Endodermal cell (in vitro differentiated cells): ENCODE measurements at regions not wholly inside any gene's neighbourhood (a gene's known extent, or its start where the extent isn't known, plus 50 kb on each side); places are given as distances from the start of the nearest gene placed in this dataset.

ENCODE experiments used
- DNase-seq: peaks from one replicate; pipeline ENCODE4 v3.0.0-alpha.2; 2017
- H3K27ac ChIP-seq: 2 replicates; pipeline ENCODE4 v1.5.1; 2013; ENCODE audit warnings: mild to moderate bottlenecking, low read depth, low read length, moderate library complexity
- H3K27me3 ChIP-seq: 2 replicates; pipeline ENCODE4 v1.6.1; 2013; ENCODE audit warnings: mild to moderate bottlenecking, low read length, moderate library complexity; ENCODE audit not compliant: insufficient read depth, control insufficient read depth, poor library complexity, severe bottlenecking
- H3K36me3 ChIP-seq: 2 replicates; pipeline ENCODE4 v1.7.0; 2013; ENCODE audit warnings: mild to moderate bottlenecking, low read length, moderate library complexity; ENCODE audit not compliant: control insufficient read depth, insufficient read depth
- H3K4me1 ChIP-seq: one replicate; pipeline ENCODE4 v1.7.0; 2013; ENCODE audit warnings: low read length; ENCODE audit not compliant: control insufficient read depth, insufficient read depth
- H3K4me3 ChIP-seq: 2 replicates; pipeline ENCODE4 v1.5.1; 2013; ENCODE audit warnings: mild to moderate bottlenecking, low read length, moderate library complexity
- H3K9ac ChIP-seq: 2 replicates; pipeline ENCODE4 v1.6.1; 2013; ENCODE audit warnings: mild to moderate bottlenecking, low read length, moderate library complexity; ENCODE audit not compliant: poor library complexity, severe bottlenecking; ENCODE audit errors: extremely low read depth
- H3K9me3 ChIP-seq: 2 replicates; pipeline ENCODE4 v1.6.1; 2013; ENCODE audit warnings: mild to moderate bottlenecking, low read length, moderate library complexity; ENCODE audit not compliant: control insufficient read depth
- H3K27ac Mint-ChIP-seq: 2 replicates; pipeline ENCODE4 v1.8.0; 2020; ENCODE audit warnings: mixed read lengths
- H3K27me3 Mint-ChIP-seq: 2 replicates; pipeline ENCODE4 v1.8.0; 2021; ENCODE audit warnings: mild to moderate bottlenecking, mixed read lengths; ENCODE audit not compliant: insufficient read depth
- H3K36me3 Mint-ChIP-seq: 2 replicates; pipeline ENCODE4 v1.8.0; 2020; ENCODE audit warnings: low read depth, mixed read lengths
- H3K4me1 Mint-ChIP-seq: 2 replicates; pipeline ENCODE4 v1.8.0; 2020; ENCODE audit warnings: mixed read lengths
- H3K4me3 Mint-ChIP-seq: 2 replicates; pipeline ENCODE4 v1.8.0; 2020; ENCODE audit warnings: mild to moderate bottlenecking, moderate library complexity, mixed read lengths
- H3K9me3 Mint-ChIP-seq: 2 replicates; pipeline ENCODE4 v1.8.0; 2020; ENCODE audit warnings: mild to moderate bottlenecking, mixed read lengths
- WGBS, 2 experiments: methylation state at CpG; one replicate each; pipeline versions ENCODE4 v1.1.5 to v1.1.7; 2013; ENCODE audit warnings: missing lambda C conversion rate in 2 of 2, mixed read lengths in 1 of 2; ENCODE audit not compliant: insufficient coverage in 1 of 2, insufficient read length in 1 of 2; 5-methylcytosine and 5-hydroxymethylcytosine counted together
- TF ChIP-seq, protein P1 (sequence below): fragments of 200-600 bp; sonication (generic); conservative IDR thresholded peaks from 2 replicates; pipeline ENCODE4 v1.5.0; 2021; ENCODE audit warnings: antibody characterized with exemption, mild to moderate bottlenecking

DNA sequence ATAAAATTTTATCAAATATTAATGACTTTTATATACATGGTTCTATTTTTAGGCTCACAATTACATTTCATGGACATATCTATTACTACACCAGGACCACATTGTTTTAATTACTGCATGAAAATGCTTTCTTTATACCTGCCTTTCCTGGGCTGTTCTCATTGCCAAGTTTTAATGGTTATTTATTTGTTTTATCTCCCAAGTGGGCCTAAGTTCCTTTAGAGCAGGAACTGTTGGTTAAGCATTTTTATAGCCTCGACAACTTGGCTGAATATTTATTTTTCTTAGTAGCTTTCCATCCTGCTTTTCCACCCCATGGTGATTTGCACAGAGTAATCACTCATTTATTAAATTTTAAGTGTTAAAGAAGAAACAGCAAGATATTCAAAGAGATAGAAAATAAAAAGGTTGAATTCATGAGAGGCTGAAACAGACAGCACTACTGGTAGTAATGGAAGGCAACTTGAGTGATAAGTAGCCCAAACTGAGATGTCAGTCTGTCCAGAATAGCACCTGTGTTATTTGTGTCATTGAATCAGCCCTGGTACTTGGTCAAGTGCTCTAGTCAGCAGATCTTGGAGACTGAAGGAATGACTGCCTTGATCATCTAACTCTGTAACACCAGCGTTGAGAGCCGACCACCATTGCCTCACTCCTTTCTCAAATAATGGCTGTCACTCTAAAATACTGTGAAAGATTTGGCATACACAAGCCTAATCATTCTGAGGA is 119.1 kb upstream of the EGLN3 start:
- 50 to 65% methylated on average over 2 to 3 of the region's 3 CpGs for WGBS, 2 experiments
- Histone ChIP-seq H3K27me3 (no peaks in the 10 kb centered on the region), H3K27ac (no peak overlapping the region), H3K4me1 (no peaks in the 10 kb centered on the region), H3K36me3 (no peaks in the 10 kb centered on the region), H3K9ac (no peak overlapping the region), H3K9me3 (peaks cover 8% of the 10 kb centered on the region), H3K4me3 (no peak overlapping the region)
- TF ChIP-seq, protein P1, sequence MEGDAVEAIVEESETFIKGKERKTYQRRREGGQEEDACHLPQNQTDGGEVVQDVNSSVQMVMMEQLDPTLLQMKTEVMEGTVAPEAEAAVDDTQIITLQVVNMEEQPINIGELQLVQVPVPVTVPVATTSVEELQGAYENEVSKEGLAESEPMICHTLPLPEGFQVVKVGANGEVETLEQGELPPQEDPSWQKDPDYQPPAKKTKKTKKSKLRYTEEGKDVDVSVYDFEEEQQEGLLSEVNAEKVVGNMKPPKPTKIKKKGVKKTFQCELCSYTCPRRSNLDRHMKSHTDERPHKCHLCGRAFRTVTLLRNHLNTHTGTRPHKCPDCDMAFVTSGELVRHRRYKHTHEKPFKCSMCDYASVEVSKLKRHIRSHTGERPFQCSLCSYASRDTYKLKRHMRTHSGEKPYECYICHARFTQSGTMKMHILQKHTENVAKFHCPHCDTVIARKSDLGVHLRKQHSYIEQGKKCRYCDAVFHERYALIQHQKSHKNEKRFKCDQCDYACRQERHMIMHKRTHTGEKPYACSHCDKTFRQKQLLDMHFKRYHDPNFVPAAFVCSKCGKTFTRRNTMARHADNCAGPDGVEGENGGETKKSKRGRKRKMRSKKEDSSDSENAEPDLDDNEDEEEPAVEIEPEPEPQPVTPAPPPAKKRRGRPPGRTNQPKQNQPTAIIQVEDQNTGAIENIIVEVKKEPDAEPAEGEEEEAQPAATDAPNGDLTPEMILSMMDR: no peak
- Mint-ChIP-seq H3K27me3 (peaks cover 11% of the 10 kb centered on the region), H3K4me3 (no peak overlapping the region), H3K36me3 (no peaks in the 10 kb centered on the region), H3K4me1 (no peaks in the 10 kb centered on the region), H3K9me3 (peaks cover 6% of the 10 kb centered on the region), H3K27ac (no peak overlapping the region)
- no peak for DNase-seq

DNA sequence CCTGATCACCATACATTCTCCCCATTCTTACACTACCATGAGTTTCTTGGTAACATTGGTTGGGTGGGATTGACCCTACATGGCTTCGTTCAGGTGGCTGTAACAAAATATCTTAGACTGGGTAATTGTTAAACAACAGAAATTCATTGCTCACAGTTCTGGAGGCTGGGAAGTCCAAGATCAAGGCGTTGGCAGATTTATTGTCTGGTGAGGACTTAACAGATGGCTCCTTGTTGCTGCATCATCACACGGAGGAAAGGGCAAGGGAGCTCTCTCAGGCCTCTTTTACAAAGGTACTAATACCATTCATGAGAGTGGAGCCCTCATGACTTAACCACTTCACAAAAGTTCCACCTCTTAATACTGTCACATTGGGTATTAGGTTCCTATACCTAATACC is 116.7 kb upstream of the EGLN3 start:
- Mint-ChIP-seq H3K27me3 (peaks cover 20% of the 10 kb centered on the region), H3K36me3 (no peaks in the 10 kb centered on the region), H3K9me3 (peaks cover 5% of the 10 kb centered on the region), H3K4me3 (no peak overlapping the region), H3K27ac (no peak overlapping the region), H3K4me1 (no peaks in the 10 kb centered on the region)
- Histone ChIP-seq H3K36me3 (no peaks in the 10 kb centered on the region), H3K4me1 (no peaks in the 10 kb centered on the region), H3K9ac (no peak overlapping the region), H3K9me3 (peaks cover 5% of the 10 kb centered on the region), H3K4me3 (no peak overlapping the region), H3K27me3 (no peaks in the 10 kb centered on the region), H3K27ac (no peak overlapping the region)
- DNase-seq: no peak
- 90% methylated on average over 1 to 3 of the region's 3 CpGs for WGBS, 2 experiments
- TF ChIP-seq, protein P1: no peak

DNA sequence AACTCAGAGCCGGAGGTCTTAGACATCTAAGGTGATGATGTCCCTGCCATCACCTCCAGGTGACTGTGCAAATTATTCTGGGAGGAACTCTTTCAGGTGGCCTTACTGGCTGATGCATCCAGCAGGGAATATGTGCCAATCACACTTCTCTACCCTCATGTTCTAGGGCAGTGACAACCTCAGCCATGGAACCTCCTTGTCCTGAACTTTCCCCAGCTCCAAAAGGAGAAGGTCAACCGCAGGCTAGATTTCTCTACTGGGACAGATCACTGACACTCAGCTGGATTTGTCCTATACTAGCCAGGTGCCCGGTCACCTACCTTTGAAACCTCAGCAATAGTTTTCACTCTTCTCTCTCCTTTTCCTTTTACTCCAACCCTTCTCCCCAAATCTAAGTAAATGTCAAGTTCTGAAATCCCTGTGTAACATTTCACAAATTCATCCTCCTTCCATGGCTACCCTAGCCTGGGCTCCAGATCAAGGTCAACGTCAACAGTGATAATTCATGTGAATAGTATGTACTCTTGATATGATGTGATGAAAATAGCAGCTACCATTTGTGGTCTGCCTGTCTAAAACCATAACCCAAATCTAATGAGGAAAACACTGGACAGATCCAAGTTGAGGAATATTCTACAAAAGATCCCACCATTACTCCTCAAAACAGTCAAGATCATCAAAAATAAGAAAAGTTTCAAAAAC is 115.0 kb upstream of the EGLN3 start:
- 90 to 91% methylated on average over 2 to 3 of the region's 4 CpGs for WGBS, 2 experiments
- H3K4me3 ChIP-seq: no peak overlapping the region
- no peak overlapping the region for H3K4me3 Mint-ChIP-seq
- H3K9me3 Mint-ChIP-seq: no peaks in the 10 kb centered on the region
- H3K27me3 Mint-ChIP-seq: peaks cover 32% of the 10 kb centered on the region
- no peaks in the 10 kb centered on the region for H3K36me3 Mint-ChIP-seq
- no peak for DNase-seq
- H3K36me3 ChIP-seq: no peaks in the 10 kb centered on the region
- no peak overlapping the region for H3K9ac ChIP-seq
- H3K4me1 Mint-ChIP-seq: peaks cover 3% of the 10 kb centered on the region
- no peaks in the 10 kb centered on the region for H3K4me1 ChIP-seq
- peaks cover 9% of the 10 kb centered on the region for H3K27me3 ChIP-seq
- H3K27ac Mint-ChIP-seq: no peak overlapping the region
- H3K9me3 ChIP-seq: no peaks in the 10 kb centered on the region
- no peak overlapping the region for H3K27ac ChIP-seq
- TF ChIP-seq, protein P1: no peak
